ENCODE measurements at regions not wholly inside any gene's neighbourhood (a gene's known extent, or its start where the extent isn't known, plus 50 kb on each side); places are given as distances from the start of the nearest gene placed in this dataset.
A peak's percentile ranks its signal among the peaks of the same experiment; 100 is the strongest.

DNA sequence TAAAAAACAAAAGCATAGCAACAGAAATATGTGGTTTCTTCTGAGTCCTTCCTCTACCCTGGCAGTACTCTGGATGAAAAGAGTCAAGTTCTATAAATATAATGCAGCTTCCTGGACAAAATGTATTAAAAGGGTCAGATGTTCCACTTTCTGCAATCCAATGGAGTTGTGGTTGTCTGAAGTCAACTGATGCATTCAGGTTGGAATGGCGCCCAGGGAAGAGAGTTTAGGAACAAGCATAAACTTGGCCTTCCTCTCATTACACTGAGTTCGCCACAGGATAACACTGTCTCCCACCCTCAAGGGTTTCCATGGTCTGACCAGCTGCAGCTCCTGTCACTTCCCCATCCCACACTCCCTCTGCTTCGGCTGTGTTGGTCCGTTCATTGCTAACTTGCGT is 66.4 kb downstream of the PLEKHG1 start:
- H3K4me3 ChIP-seq (ENCODE audit: low read length in 3 of 3), result no peak overlapping the region
- H3K27ac ChIP-seq (ENCODE audit: low read depth, low read length), result peak overlapping the region; percentile 30
- no peaks in the 10 kb centered on the region for H3K9me3 ChIP-seq (ENCODE audit: control insufficient read depth in 3 of 3, low read length in 3 of 3)
- H3K4me1 ChIP-seq (ENCODE audit: control insufficient read depth in 3 of 3, insufficient read depth in 3 of 3, low read length in 3 of 3), result peaks cover 5 to 10% (median 6%) of the 10 kb centered on the region in 3 donors
- H3K36me3 ChIP-seq (ENCODE audit: control insufficient read depth in 3 of 3, insufficient read depth in 3 of 3, low read length in 3 of 3), result no peaks in the 10 kb centered on the region
- no peaks in the 10 kb centered on the region for H3K27me3 ChIP-seq (ENCODE audit: control insufficient read depth in 3 of 3, insufficient read depth in 3 of 3, low read length in 3 of 3)
- no peak overlapping the region for H3K9ac ChIP-seq (ENCODE audit: low read depth in 1 of 3, low read length in 3 of 3)

GRCh38 chr6:150667359-150667758 is 67.7 kb downstream of the PLEKHG1 start:
- Histone ChIP-seq H3K9ac (ENCODE audit: low read depth in 1 of 3, low read length in 3 of 3) (no peak overlapping the region), H3K27ac (ENCODE audit: low read depth, low read length) (peak overlapping the region; percentile 8), H3K4me3 (ENCODE audit: low read length in 3 of 3) (no peak overlapping the region), H3K27me3 (ENCODE audit: control insufficient read depth in 3 of 3, insufficient read depth in 3 of 3, low read length in 3 of 3) (no peaks in the 10 kb centered on the region), H3K9me3 (ENCODE audit: control insufficient read depth in 3 of 3, low read length in 3 of 3) (no peaks in the 10 kb centered on the region), H3K4me1 (ENCODE audit: control insufficient read depth in 3 of 3, insufficient read depth in 3 of 3, low read length in 3 of 3) (peaks cover 5 to 10% (median 6%) of the 10 kb centered on the region in 3 donors), H3K36me3 (ENCODE audit: control insufficient read depth in 3 of 3, insufficient read depth in 3 of 3, low read length in 3 of 3) (no peaks in the 10 kb centered on the region)

DNA sequence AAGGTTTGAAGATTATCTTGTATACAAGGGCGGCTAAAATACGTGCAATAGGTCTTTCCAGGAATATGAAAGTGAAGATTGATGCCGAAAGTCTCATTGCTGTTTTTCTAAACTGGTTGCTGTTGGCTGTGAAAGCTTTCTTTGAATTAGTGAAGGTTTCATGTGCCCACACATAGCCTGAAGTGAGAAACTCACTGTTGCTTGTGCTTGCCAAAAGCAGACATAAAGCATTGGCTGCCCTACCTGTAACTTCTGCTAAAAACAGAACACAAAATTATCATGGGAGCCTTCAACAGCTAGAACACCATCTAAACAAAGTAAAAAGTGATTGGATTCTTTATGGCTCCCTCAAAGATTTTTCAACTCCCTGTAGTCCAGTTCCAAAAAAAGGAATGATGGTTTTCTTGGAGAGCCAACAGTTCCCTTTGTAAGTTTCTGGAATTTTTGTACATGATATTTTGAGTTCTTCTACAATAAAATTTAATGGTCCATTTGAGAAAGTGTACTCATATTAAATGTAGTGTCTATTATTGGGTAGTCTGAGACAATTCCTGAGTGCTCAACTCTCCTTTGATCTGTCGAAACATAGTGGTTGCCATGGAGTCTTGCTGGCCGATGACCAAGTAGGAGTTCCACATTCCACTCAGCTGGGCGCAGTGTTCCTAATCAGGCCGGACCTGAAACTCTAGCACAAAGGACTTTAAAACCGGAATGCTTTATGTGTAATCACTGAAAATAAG is 68.5 kb downstream of the PLEKHG1 start:
- Histone ChIP-seq H3K4me3 (ENCODE audit: low read length in 3 of 3) (no peak overlapping the region), H3K27ac (ENCODE audit: low read depth, low read length) (peak overlapping the region; percentile 8), H3K9ac (ENCODE audit: low read depth in 1 of 3, low read length in 3 of 3) (no peak overlapping the region), H3K27me3 (ENCODE audit: control insufficient read depth in 3 of 3, insufficient read depth in 3 of 3, low read length in 3 of 3) (no peaks in the 10 kb centered on the region), H3K36me3 (ENCODE audit: control insufficient read depth in 3 of 3, insufficient read depth in 3 of 3, low read length in 3 of 3) (no peaks in the 10 kb centered on the region), H3K9me3 (ENCODE audit: control insufficient read depth in 3 of 3, low read length in 3 of 3) (no peaks in the 10 kb centered on the region), H3K4me1 (ENCODE audit: control insufficient read depth in 3 of 3, insufficient read depth in 3 of 3, low read length in 3 of 3) (peaks cover 5 to 10% (median 6%) of the 10 kb centered on the region in 3 donors)

- Histone ChIP-seq H3K9me3 (ENCODE audit: control insufficient read depth in 3 of 3, low read length in 3 of 3) (no peaks in the 10 kb centered on the region), H3K9ac (ENCODE audit: low read depth in 1 of 3, low read length in 3 of 3) (no peak overlapping the region), H3K36me3 (ENCODE audit: control insufficient read depth in 3 of 3, insufficient read depth in 3 of 3, low read length in 3 of 3) (no peaks in the 10 kb centered on the region), H3K27ac (ENCODE audit: low read depth, low read length) (peak overlapping the region; percentile 42), H3K4me1 (ENCODE audit: control insufficient read depth in 3 of 3, insufficient read depth in 3 of 3, low read length in 3 of 3) (peaks cover 5 to 10% (median 6%) of the 10 kb centered on the region in 3 donors), H3K27me3 (ENCODE audit: control insufficient read depth in 3 of 3, insufficient read depth in 3 of 3, low read length in 3 of 3) (no peaks in the 10 kb centered on the region), H3K4me3 (ENCODE audit: low read length in 3 of 3) (no peak overlapping the region)
These were observed 69.2 kb downstream of the PLEKHG1 start for GRCh38 chr6:150668900-150669302.

- H3K27ac ChIP-seq (ENCODE audit: low read depth, low read length), result no peak overlapping the region
- H3K9me3 ChIP-seq (ENCODE audit: control insufficient read depth in 3 of 3, low read length in 3 of 3), result no peaks in the 10 kb centered on the region
- no peak overlapping the region for H3K4me3 ChIP-seq (ENCODE audit: low read length in 3 of 3)
- no peak overlapping the region for H3K9ac ChIP-seq (ENCODE audit: low read depth in 1 of 3, low read length in 3 of 3)
- peaks cover 5 to 10% (median 6%) of the 10 kb centered on the region in 3 donors for H3K4me1 ChIP-seq (ENCODE audit: control insufficient read depth in 3 of 3, insufficient read depth in 3 of 3, low read length in 3 of 3)
- H3K27me3 ChIP-seq (ENCODE audit: control insufficient read depth in 3 of 3, insufficient read depth in 3 of 3, low read length in 3 of 3), result no peaks in the 10 kb centered on the region
- H3K36me3 ChIP-seq (ENCODE audit: control insufficient read depth in 3 of 3, insufficient read depth in 3 of 3, low read length in 3 of 3), result no peaks in the 10 kb centered on the region
These were observed 70.6 kb downstream of the PLEKHG1 start for GRCh38 chr6:150670311-150670710.

DNA sequence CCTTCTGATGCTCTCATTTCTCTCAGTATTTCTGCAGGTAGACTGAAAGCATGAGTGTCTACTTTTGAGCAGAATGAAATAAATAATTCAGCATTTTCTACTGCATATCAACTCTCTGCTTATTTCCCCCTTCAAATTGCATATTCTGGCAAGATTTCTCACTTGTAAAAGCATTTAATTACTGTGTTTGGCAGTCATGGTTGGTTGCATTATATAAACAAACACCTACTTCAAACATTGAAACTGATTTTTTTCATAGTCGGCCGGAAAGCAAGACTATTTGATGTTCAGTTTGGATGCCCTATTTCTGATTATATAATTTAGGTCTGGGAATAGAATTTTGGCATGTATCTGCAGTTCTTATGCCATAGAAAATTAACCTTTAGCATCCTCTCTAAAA is 73.1 kb downstream of the PLEKHG1 start:
- peaks cover 0 to 10% (median 2%) of the 10 kb centered on the region in 3 donors for H3K4me1 ChIP-seq (ENCODE audit: control insufficient read depth in 3 of 3, insufficient read depth in 3 of 3, low read length in 3 of 3)
- H3K27ac ChIP-seq (ENCODE audit: low read depth, low read length), result no peak overlapping the region
- no peaks in the 10 kb centered on the region for H3K9me3 ChIP-seq (ENCODE audit: control insufficient read depth in 3 of 3, low read length in 3 of 3)
- H3K4me3 ChIP-seq (ENCODE audit: low read length in 3 of 3), result no peak overlapping the region
- H3K27me3 ChIP-seq (ENCODE audit: control insufficient read depth in 3 of 3, insufficient read depth in 3 of 3, low read length in 3 of 3), result no peaks in the 10 kb centered on the region
- H3K9ac ChIP-seq (ENCODE audit: low read depth in 1 of 3, low read length in 3 of 3), result no peak overlapping the region
- H3K36me3 ChIP-seq (ENCODE audit: control insufficient read depth in 3 of 3, insufficient read depth in 3 of 3, low read length in 3 of 3), result peaks cover 0 to 4% (median 0%) of the 10 kb centered on the region in 3 donors

DNA sequence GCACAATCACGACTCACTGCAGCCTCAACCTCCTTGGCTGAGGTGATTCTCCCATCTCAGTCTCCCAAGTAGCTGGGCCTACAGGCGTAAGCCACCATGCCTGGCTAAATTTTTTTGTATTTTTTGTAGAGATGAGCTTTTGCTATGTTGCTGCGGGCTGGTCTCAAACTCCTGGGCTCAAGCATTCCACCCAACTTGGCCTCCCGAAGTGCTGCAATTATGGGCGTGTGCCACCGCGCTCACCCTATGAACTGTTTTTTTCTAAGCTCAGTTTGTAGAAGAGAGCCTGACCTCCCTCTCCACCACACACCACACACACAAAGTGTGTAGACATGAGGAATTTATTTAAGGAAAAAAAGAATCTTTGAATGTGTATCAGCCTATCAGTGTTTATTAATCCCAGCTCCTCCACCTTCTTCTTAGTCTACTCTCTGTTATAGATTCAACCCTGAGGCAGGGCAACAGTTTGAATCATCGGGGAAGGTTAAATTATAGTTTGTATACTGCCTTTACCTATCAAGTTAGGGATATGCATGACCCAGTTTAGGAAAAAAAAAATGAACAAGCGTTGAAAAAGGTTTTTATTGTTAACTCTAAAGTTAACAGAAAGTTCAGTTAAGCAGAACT is 74.1 kb downstream of the PLEKHG1 start:
- no peaks in the 10 kb centered on the region for H3K9me3 ChIP-seq (ENCODE audit: control insufficient read depth in 3 of 3, low read length in 3 of 3)
- H3K4me1 ChIP-seq (ENCODE audit: control insufficient read depth in 3 of 3, insufficient read depth in 3 of 3, low read length in 3 of 3), result peaks cover 0 to 5% (median 2%) of the 10 kb centered on the region in 3 donors
- H3K9ac ChIP-seq (ENCODE audit: low read depth in 1 of 3, low read length in 3 of 3), result no peak overlapping the region
- H3K27me3 ChIP-seq (ENCODE audit: control insufficient read depth in 3 of 3, insufficient read depth in 3 of 3, low read length in 3 of 3), result no peaks in the 10 kb centered on the region
- H3K36me3 ChIP-seq (ENCODE audit: control insufficient read depth in 3 of 3, insufficient read depth in 3 of 3, low read length in 3 of 3), result peaks cover 0 to 4% (median 0%) of the 10 kb centered on the region in 3 donors
- H3K27ac ChIP-seq (ENCODE audit: low read depth, low read length), result no peak overlapping the region
- H3K4me3 ChIP-seq (ENCODE audit: low read length in 3 of 3), result no peak overlapping the region

DNA sequence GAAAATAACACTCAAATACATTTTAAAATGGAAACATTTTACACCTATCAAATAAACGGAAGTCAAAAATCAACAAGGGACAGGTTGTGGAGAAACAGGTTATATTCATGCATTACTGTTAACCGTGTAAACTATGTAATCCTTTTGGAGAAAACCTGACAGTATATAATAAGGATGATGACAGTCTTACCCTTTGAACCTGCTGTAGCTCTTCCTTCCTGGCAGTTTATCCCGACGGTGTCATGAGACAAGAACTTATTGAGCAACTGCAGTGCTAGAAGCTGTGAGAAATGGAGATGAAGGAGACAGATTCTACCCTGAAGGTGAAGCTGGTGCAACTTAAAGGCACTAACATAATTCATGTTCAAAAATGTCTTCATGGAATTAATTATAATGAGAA is 76.7 kb downstream of the PLEKHG1 start:
- H3K4me1 ChIP-seq (ENCODE audit: control insufficient read depth in 3 of 3, insufficient read depth in 3 of 3, low read length in 3 of 3), result no peaks in the 10 kb centered on the region
- H3K9ac ChIP-seq (ENCODE audit: low read depth in 1 of 3, low read length in 3 of 3), result no peak overlapping the region
- no peak overlapping the region for H3K27ac ChIP-seq (ENCODE audit: low read depth, low read length)
- no peak overlapping the region for H3K4me3 ChIP-seq (ENCODE audit: low read length in 3 of 3)
- no peaks in the 10 kb centered on the region for H3K27me3 ChIP-seq (ENCODE audit: control insufficient read depth in 3 of 3, insufficient read depth in 3 of 3, low read length in 3 of 3)
- H3K9me3 ChIP-seq (ENCODE audit: control insufficient read depth in 3 of 3, low read length in 3 of 3), result no peaks in the 10 kb centered on the region
- peaks cover 0 to 4% (median 0%) of the 10 kb centered on the region in 3 donors for H3K36me3 ChIP-seq (ENCODE audit: control insufficient read depth in 3 of 3, insufficient read depth in 3 of 3, low read length in 3 of 3)

DNA sequence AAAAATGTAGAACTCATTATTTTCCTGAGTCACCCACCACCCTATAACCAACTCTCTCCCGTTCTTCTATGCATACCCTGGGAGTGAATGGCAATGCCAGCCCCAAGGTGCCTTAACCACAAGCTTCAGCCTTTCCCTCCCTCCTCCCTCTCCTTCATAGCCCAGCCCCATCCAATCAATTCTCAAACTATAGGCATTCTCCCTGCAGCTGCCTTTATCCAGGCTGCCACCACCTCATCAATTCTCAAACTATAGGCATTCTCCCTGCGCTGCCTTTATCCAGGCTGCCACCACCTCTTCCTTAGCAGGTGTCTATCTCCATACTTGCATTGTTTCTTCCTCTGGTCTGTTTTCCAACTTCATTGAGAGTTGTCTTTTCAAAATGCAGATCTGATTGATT is 77.1 kb downstream of the PLEKHG1 start:
- Histone ChIP-seq H3K4me1 (ENCODE audit: control insufficient read depth in 3 of 3, insufficient read depth in 3 of 3, low read length in 3 of 3) (peaks cover 0 to under 1% (median 0%) of the 10 kb centered on the region in 3 donors), H3K4me3 (ENCODE audit: low read length in 3 of 3) (no peak overlapping the region), H3K9me3 (ENCODE audit: control insufficient read depth in 3 of 3, low read length in 3 of 3) (no peaks in the 10 kb centered on the region), H3K36me3 (ENCODE audit: control insufficient read depth in 3 of 3, insufficient read depth in 3 of 3, low read length in 3 of 3) (peaks cover 0 to 4% (median 0%) of the 10 kb centered on the region in 3 donors), H3K9ac (ENCODE audit: low read depth in 1 of 3, low read length in 3 of 3) (no peak overlapping the region), H3K27ac (ENCODE audit: low read depth, low read length) (no peak overlapping the region), H3K27me3 (ENCODE audit: control insufficient read depth in 3 of 3, insufficient read depth in 3 of 3, low read length in 3 of 3) (no peaks in the 10 kb centered on the region)

- Histone ChIP-seq H3K27me3 (ENCODE audit: control insufficient read depth in 3 of 3, insufficient read depth in 3 of 3, low read length in 3 of 3) (no peaks in the 10 kb centered on the region), H3K36me3 (ENCODE audit: control insufficient read depth in 3 of 3, insufficient read depth in 3 of 3, low read length in 3 of 3) (peaks cover 0 to 4% (median 0%) of the 10 kb centered on the region in 3 donors), H3K27ac (ENCODE audit: low read depth, low read length) (no peak overlapping the region), H3K9me3 (ENCODE audit: control insufficient read depth in 3 of 3, low read length in 3 of 3) (no peaks in the 10 kb centered on the region), H3K4me3 (ENCODE audit: low read length in 3 of 3) (no peak overlapping the region), H3K9ac (ENCODE audit: low read depth in 1 of 3, low read length in 3 of 3) (no peak overlapping the region), H3K4me1 (ENCODE audit: control insufficient read depth in 3 of 3, insufficient read depth in 3 of 3, low read length in 3 of 3) (peaks cover 4 to 7% (median 5%) of the 10 kb centered on the region in 3 donors)
These were observed 80.8 kb downstream of the PLEKHG1 start for GRCh38 chr6:150680510-150680909.
